ENCODE measurements at regions not wholly inside any gene's neighbourhood (a gene's known extent, or its start where the extent isn't known, plus 50 kb on each side); places are given as distances from the start of the nearest gene placed in this dataset.

DNA sequence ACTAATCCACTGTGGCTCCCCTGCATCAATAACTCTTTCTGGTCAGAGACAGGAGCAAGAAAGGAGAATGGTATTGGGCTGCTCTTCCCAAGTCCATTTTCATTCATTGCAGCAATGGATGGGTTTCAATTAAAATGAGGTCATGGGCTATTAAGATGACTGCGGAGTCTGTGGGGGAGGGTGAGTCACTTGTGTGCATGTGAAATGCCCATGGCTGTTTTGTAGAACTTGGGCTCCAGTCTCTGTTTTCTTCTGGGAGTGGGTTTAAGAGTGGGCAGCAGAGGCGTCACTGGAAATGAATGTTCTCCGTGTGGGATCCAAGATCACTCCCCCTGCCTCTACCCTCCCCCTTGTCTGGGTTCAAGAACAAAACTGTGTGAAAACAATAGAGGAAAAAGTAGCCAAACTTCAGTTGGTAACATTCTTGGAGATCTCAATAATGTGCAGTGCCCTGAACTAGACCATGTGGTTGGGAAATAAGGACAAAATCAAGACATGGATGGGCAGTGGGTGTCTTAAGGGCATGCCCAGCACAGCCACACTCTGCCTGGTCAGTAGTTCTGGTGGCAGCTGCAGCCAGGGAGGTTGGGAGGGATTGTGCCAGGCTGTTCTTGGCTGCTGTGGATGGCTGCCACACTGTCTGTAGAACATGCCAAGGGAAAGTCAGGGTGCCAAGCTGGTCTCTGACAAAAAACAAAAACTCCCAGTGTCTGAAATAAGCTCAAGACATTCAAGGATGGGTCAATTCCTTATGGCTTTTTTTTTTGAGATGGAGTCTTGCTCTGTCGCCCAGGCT is 68.2 kb upstream of the CXCR4 start:
- POLR2A ChIA-PET: no interaction called here

DNA sequence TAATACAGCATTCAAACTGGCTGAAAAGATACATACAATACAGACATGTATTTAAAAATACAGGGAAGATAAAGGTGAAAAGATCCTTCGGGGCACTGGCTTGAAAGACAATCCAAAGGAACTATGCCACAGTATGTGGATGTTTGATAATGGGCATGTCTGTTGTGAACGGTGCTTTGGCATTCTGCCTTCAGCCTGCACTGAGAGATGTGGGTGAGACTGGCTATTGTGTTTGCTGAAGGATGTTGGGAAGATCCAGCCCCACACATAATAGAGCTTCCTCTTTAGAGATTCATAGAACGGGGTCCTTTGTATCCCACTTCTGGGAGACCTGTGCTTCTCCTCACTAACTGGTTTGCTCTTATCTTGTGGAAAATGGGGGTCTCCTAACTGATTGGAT is 65.1 kb upstream of the CXCR4 start:
- ChIA-PET CTCF (no interaction called here), POLR2A (no interaction called here)
- Histone ChIP-seq H3K4me1 (ENCODE audit: control insufficient read depth in 1 of 2, extremely low read depth in 1 of 2, insufficient read depth in 2 of 2, low read length in 2 of 2) (no peaks in the 10 kb centered on the region), H3K4me3 (ENCODE audit: control insufficient read depth in 1 of 2, extremely low read depth in 1 of 2, low read length in 1 of 2) (no peak overlapping the region), H3K36me3 (ENCODE audit: control insufficient read depth in 2 of 2, extremely low read depth in 1 of 2, insufficient read depth in 1 of 2, low read length in 1 of 2) (no peaks in the 10 kb centered on the region), H3K9me3 (no peaks in the 10 kb centered on the region), H3K27me3 (replicated peaks in 1 of 2; ENCODE audit: control insufficient read depth in 2 of 2, extremely low read depth in 1 of 2, insufficient read depth in 2 of 2, low read length in 1 of 2) (no peaks in the 10 kb centered on the region), H3K27ac (ENCODE audit: low read length) (no peak overlapping the region)
- no peaks in the 10 kb centered on the region for H3K9me3 Mint-ChIP-seq
- WGBS (ENCODE audit: insufficient coverage): 63% methylated on average over 2 of the region's 3 CpGs
- H3K27me3 Mint-ChIP-seq: peaks cover 0 to 3% of the 10 kb centered on the region in 2 donors
- no peaks in the 10 kb centered on the region for H3K36me3 Mint-ChIP-seq
- no peak for DNase-seq
- H3K4me3 Mint-ChIP-seq: no peak overlapping the region
- ATAC-seq (replicated peaks in 1 of 4): no peak
- H3K4me1 Mint-ChIP-seq: peaks cover 9 to 24% (median 23%) of the 10 kb centered on the region in 3 donors
- peak overlapping the region in 1 of 2 donors; percentile 72 for H3K27ac Mint-ChIP-seq

More for the DNA sequence above, 68.2 kb upstream of the CXCR4 start:
- Histone ChIP-seq H3K4me3 (ENCODE audit: control insufficient read depth in 1 of 2, extremely low read depth in 1 of 2, low read length in 1 of 2) (no peak overlapping the region), H3K27me3 (replicated peaks in 1 of 2; ENCODE audit: control insufficient read depth in 2 of 2, extremely low read depth in 1 of 2, insufficient read depth in 2 of 2, low read length in 1 of 2) (no peaks in the 10 kb centered on the region), H3K36me3 (ENCODE audit: control insufficient read depth in 2 of 2, extremely low read depth in 1 of 2, insufficient read depth in 1 of 2, low read length in 1 of 2) (no peaks in the 10 kb centered on the region), H3K4me1 (ENCODE audit: control insufficient read depth in 1 of 2, extremely low read depth in 1 of 2, insufficient read depth in 2 of 2, low read length in 2 of 2) (no peaks in the 10 kb centered on the region), H3K27ac (ENCODE audit: low read length) (no peak overlapping the region), H3K9me3 (no peaks in the 10 kb centered on the region)
- Mint-ChIP-seq H3K36me3 (no peaks in the 10 kb centered on the region), H3K4me1 (peaks cover 0 to 9% (median 4%) of the 10 kb centered on the region in 3 donors), H3K27me3 (peaks cover 0 to 3% of the 10 kb centered on the region in 2 donors), H3K27ac (no peak overlapping the region), H3K4me3 (no peak overlapping the region), H3K9me3 (no peaks in the 10 kb centered on the region)
- 100% methylated on average over 1 of the region's 4 CpGs for WGBS (ENCODE audit: insufficient coverage)
- ATAC-seq (replicated peaks in 1 of 4) (no peak), DNase-seq (no peak)
- CTCF ChIA-PET: interaction anchor here in 1 of 2 donors (1.3 kb wide), 1 partner anchor 40 kb away, joined by 3 read pairs; no protein-coding TSS in a partner anchor

DNA sequence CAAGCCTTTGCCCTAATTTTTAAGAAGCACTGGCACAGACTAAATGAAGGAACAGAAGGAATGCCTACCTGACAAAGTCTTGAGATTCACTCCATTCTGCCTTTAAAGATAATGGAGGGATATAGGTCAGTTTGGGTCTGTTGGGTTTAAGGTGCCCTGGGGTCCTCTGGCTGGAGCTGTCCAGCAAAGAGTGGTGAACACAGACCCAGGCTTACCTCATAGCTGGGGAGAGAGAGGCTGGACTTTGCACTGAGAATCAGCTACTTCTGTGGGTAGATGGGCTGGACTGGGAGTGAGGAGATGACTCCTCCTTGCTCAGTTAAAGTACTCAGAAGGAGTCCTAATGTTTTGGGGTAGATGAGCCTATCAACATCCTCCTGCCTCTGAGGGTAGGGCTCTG is 64.4 kb upstream of the CXCR4 start:
- Histone ChIP-seq H3K4me1 (ENCODE audit: control insufficient read depth in 1 of 2, extremely low read depth in 1 of 2, insufficient read depth in 2 of 2, low read length in 2 of 2) (no peaks in the 10 kb centered on the region), H3K36me3 (ENCODE audit: control insufficient read depth in 2 of 2, extremely low read depth in 1 of 2, insufficient read depth in 1 of 2, low read length in 1 of 2) (no peaks in the 10 kb centered on the region), H3K27me3 (replicated peaks in 1 of 2; ENCODE audit: control insufficient read depth in 2 of 2, extremely low read depth in 1 of 2, insufficient read depth in 2 of 2, low read length in 1 of 2) (no peaks in the 10 kb centered on the region), H3K27ac (ENCODE audit: low read length) (no peak overlapping the region), H3K9me3 (no peaks in the 10 kb centered on the region), H3K4me3 (ENCODE audit: control insufficient read depth in 1 of 2, extremely low read depth in 1 of 2, low read length in 1 of 2) (no peak overlapping the region)
- Mint-ChIP-seq H3K9me3 (no peaks in the 10 kb centered on the region), H3K27ac (peak overlapping the region in 1 of 2 donors; percentile 72), H3K36me3 (no peaks in the 10 kb centered on the region), H3K4me3 (no peak overlapping the region), H3K27me3 (peaks cover 0 to 3% of the 10 kb centered on the region in 2 donors), H3K4me1 (peaks cover 9 to 24% (median 23%) of the 10 kb centered on the region in 3 donors)
- CTCF ChIA-PET: no interaction called here
- POLR2A ChIA-PET: no interaction called here
- ATAC-seq (replicated peaks in 1 of 4) (no peak), DNase-seq (no peak)

DNA sequence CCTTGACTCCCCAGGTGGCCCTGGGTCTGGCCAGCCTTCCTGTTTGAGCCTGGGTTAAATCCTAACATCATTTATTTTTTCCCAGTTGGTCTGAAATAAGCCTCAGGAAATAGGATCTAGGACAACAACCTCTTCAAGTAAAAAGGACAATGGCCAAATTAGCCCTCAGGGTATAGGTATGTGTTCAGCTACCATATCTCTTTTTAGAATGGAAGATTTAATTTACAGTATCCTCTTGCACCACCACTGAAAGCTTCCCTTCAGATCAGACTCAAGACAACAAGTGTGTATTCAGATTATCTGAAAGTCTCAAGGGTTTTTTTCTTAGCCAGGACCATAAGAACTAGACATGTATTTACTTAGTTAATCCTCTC is 61.6 kb upstream of the CXCR4 start:
- Mint-ChIP-seq H3K36me3 (no peaks in the 10 kb centered on the region), H3K9me3 (no peaks in the 10 kb centered on the region), H3K4me3 (peak overlapping the region in 1 of 3 donors; percentile 30), H3K27me3 (peaks cover 0 to 3% of the 10 kb centered on the region in 2 donors), H3K27ac (peak overlapping the region in 1 of 2 donors; percentile 76), H3K4me1 (peaks cover 17 to 29% (median 27%) of the 10 kb centered on the region in 3 donors)
- DNase-seq (no peak), ATAC-seq (replicated peaks in 1 of 4) (no peak)
- Histone ChIP-seq H3K27ac (ENCODE audit: low read length) (no peak overlapping the region), H3K4me3 (ENCODE audit: control insufficient read depth in 1 of 2, extremely low read depth in 1 of 2, low read length in 1 of 2) (no peak overlapping the region), H3K4me1 (ENCODE audit: control insufficient read depth in 1 of 2, extremely low read depth in 1 of 2, insufficient read depth in 2 of 2, low read length in 2 of 2) (no peaks in the 10 kb centered on the region), H3K36me3 (ENCODE audit: control insufficient read depth in 2 of 2, extremely low read depth in 1 of 2, insufficient read depth in 1 of 2, low read length in 1 of 2) (no peaks in the 10 kb centered on the region), H3K9me3 (no peaks in the 10 kb centered on the region), H3K27me3 (replicated peaks in 1 of 2; ENCODE audit: control insufficient read depth in 2 of 2, extremely low read depth in 1 of 2, insufficient read depth in 2 of 2, low read length in 1 of 2) (no peaks in the 10 kb centered on the region)
- CTCF ChIA-PET: no interaction called here
- POLR2A ChIA-PET: interaction anchor here (0.5 to 0.7 kb wide), 2 partner anchors 94 to 303 kb away, joined by 3 read pairs; partner anchors contain the start of gene MCM6 (in 1 of the 2)

DNA sequence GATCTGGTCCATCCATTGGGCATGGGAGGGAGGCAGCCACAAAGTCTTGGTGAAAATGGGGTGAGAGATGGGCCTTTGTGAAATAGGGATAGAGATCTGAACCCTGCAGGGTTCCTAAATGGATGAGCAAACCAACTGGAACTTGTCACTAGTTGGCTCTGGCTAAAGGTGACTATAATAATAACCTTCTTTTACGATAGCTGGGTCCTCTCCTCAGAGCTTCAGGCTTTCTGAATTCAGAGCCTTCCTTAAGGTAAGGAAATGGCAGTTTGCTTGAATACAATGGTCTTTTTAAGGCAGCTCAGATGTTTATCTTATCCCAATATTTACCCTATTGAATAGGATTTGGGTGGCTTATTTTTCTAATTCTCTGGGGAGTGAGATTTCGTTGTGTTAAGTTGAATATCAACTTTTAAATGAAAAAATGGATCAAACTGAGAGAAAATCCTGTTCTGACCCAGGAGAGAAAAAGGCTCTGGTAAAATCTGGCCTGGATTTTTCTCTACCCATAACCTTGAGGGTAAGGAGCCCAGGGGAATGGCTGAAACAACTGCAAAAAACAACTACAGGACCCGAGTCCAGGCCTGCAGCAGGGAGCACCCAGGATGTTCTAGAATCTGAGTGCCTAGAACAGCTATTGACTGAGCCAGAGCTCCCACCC is 61.1 kb upstream of the CXCR4 start:
- ChIA-PET POLR2A (interaction anchor here in 1 of 2 donors (0.7 kb wide), 1 partner anchor 93 kb away, joined by 3 read pairs; no protein-coding TSS in a partner anchor), CTCF (no interaction called here)
- Mint-ChIP-seq H3K9me3 (no peaks in the 10 kb centered on the region), H3K4me1 (peaks cover 17 to 29% (median 27%) of the 10 kb centered on the region in 3 donors), H3K36me3 (no peaks in the 10 kb centered on the region), H3K27me3 (peaks cover 0 to 2% of the 10 kb centered on the region in 2 donors), H3K4me3 (no peak overlapping the region), H3K27ac (no peak overlapping the region)
- WGBS (ENCODE audit: insufficient coverage): 89% methylated on average over 1 of the region's 3 CpGs
- Histone ChIP-seq H3K9me3 (no peaks in the 10 kb centered on the region), H3K4me1 (ENCODE audit: control insufficient read depth in 1 of 2, extremely low read depth in 1 of 2, insufficient read depth in 2 of 2, low read length in 2 of 2) (no peaks in the 10 kb centered on the region), H3K4me3 (ENCODE audit: control insufficient read depth in 1 of 2, extremely low read depth in 1 of 2, low read length in 1 of 2) (no peak overlapping the region), H3K36me3 (ENCODE audit: control insufficient read depth in 2 of 2, extremely low read depth in 1 of 2, insufficient read depth in 1 of 2, low read length in 1 of 2) (no peaks in the 10 kb centered on the region), H3K27me3 (replicated peaks in 1 of 2; ENCODE audit: control insufficient read depth in 2 of 2, extremely low read depth in 1 of 2, insufficient read depth in 2 of 2, low read length in 1 of 2) (no peaks in the 10 kb centered on the region), H3K27ac (ENCODE audit: low read length) (no peak overlapping the region)
- no peak for ATAC-seq (replicated peaks in 1 of 4)
- no peak for DNase-seq

DNA sequence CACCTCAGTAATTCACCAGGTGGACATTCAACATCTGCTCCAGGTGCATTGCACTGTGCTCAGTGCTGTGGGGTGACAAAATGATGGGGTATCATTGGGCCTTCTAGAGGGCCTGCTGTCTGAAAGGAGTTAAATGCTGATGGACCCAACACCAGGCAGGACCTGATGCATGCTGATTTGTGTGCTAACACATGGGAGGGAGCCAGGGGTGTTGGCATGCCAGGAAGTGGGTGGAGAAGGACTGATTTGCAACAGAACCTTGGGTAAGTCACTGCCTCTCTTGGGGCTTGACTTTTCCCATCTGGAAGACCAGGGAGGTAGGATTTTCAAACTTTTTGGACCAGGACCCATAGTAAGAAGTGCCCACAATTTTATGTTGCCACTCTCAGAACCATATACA is 57.9 kb upstream of the CXCR4 start:
- H3K4me3 ChIP-seq (ENCODE audit: control insufficient read depth in 1 of 2, extremely low read depth in 1 of 2, low read length in 1 of 2): no peak overlapping the region
- Mint-ChIP-seq H3K27ac (no peak overlapping the region), H3K4me3 (no peak overlapping the region), H3K4me1 (peaks cover 32 to 40% (median 37%) of the 10 kb centered on the region in 3 donors), H3K27me3 (no peaks in the 10 kb centered on the region), H3K36me3 (no peaks in the 10 kb centered on the region), H3K9me3 (peaks cover 0 to 3% (median 0%) of the 10 kb centered on the region in 3 donors)
- ChIA-PET POLR2A (interaction anchor here in 1 of 2 donors (0.6 kb wide), 1 partner anchor 200 kb away, joined by 4 read pairs; no protein-coding TSS in a partner anchor), CTCF (interaction anchor here in 1 of 2 donors (0.8 kb wide), 1 partner anchor 108 kb away, joined by 3 read pairs; no protein-coding TSS in a partner anchor)
- ATAC-seq (replicated peaks in 1 of 4) (no peak), DNase-seq (no peak)
- H3K4me1 ChIP-seq (ENCODE audit: control insufficient read depth in 1 of 2, extremely low read depth in 1 of 2, insufficient read depth in 2 of 2, low read length in 2 of 2): peaks cover 0 to 6% of the 10 kb centered on the region in 2 experiments
- no peak overlapping the region for H3K27ac ChIP-seq (ENCODE audit: low read length)
- no peaks in the 10 kb centered on the region for H3K27me3 ChIP-seq (replicated peaks in 1 of 2; ENCODE audit: control insufficient read depth in 2 of 2, extremely low read depth in 1 of 2, insufficient read depth in 2 of 2, low read length in 1 of 2)
- no peaks in the 10 kb centered on the region for H3K9me3 ChIP-seq
- H3K36me3 ChIP-seq (ENCODE audit: control insufficient read depth in 2 of 2, extremely low read depth in 1 of 2, insufficient read depth in 1 of 2, low read length in 1 of 2): no peaks in the 10 kb centered on the region

All from T-cell (primary cell).